GM12878 (cell line): ENCODE measurements at regions not wholly inside any gene's neighbourhood (a gene's known extent, or its start where the extent isn't known, plus 50 kb on each side); places are given as distances from the start of the nearest gene placed in this dataset.
A peak's percentile ranks its signal among the peaks of the same experiment; 100 is the strongest.

Experiments
- ATF7 ChIP-seq: fragments of 450-650 bp; IDR thresholded peaks from 2 replicates; pipeline ENCODE4 v1.6.1; 2016; ENCODE audit warnings: low read depth, mild to moderate bottlenecking
- CBX5 ChIP-seq: sonication (generic); IDR thresholded peaks from 2 replicates; pipeline ENCODE4 v1.6.1; 2016; ENCODE audit warnings: low read depth, moderate library complexity, mild to moderate bottlenecking, inconsistent platforms
- CEBPZ ChIP-seq: fragments of 150-350 bp; IDR thresholded peaks from 2 replicates; pipeline ENCODE4 v1.6.1; 2016; ENCODE audit warnings: low read depth, low read length
- CREB1 ChIP-seq: IDR thresholded peaks from 2 replicates; pipeline ENCODE4 v1.6.1; 2012; ENCODE audit warnings: low read depth, mild to moderate bottlenecking, inconsistent platforms
- CREM ChIP-seq: IDR thresholded peaks from 2 replicates; pipeline ENCODE4 v1.6.1; 2014; ENCODE audit warnings: antibody characterized with exemption, low read depth
- FOXK2 ChIP-seq: fragments of 450-650 bp; IDR thresholded peaks from 2 replicates; pipeline ENCODE4 v1.6.1; 2017; ENCODE audit warnings: mild to moderate bottlenecking, moderate library complexity
- IKZF2 ChIP-seq, 2 experiments: fragments of 450-650 bp; IDR thresholded peaks; 2 replicates each; pipeline ENCODE4 v1.6.1; 2017; ENCODE audit warnings: mild to moderate bottlenecking in 2 of 2, moderate library complexity in 2 of 2
- JUNB ChIP-seq: IDR thresholded peaks from 2 replicates; pipeline ENCODE4 v1.6.1; 2016; ENCODE audit warnings: antibody characterized with exemption, mild to moderate bottlenecking
- KAT2A ChIP-seq: conservative IDR thresholded peaks from 2 replicates; pipeline ENCODE4 v1.6.1; 2011; ENCODE audit warnings: low read depth, low read length; ENCODE audit not compliant: control insufficient read depth
- KDM1A ChIP-seq: fragments of 200-600 bp; sonication (generic); IDR thresholded peaks from 2 replicates; pipeline ENCODE4 v1.6.1; 2016; ENCODE audit warnings: borderline replicate concordance
- KLF5 ChIP-seq: fragments of 450-650 bp; IDR thresholded peaks from 2 replicates; pipeline ENCODE4 v1.6.1; 2014; ENCODE audit warnings: mild to moderate bottlenecking; ENCODE audit not compliant: partially characterized antibody
- MEF2B ChIP-seq: fragments of 450-650 bp; IDR thresholded peaks from 2 replicates; pipeline ENCODE4 v1.6.1; 2018; ENCODE audit warnings: mild to moderate bottlenecking, moderate library complexity; ENCODE audit not compliant: partially characterized antibody, poor library complexity, severe bottlenecking
- MXI1 ChIP-seq: fragments of 150-350 bp; IDR thresholded peaks from 2 replicates; pipeline ENCODE4 v1.6.1; 2011; ENCODE audit warnings: low read depth, mild to moderate bottlenecking, inconsistent platforms, low read length, improper control_type of control experiment
- NFIC ChIP-seq: IDR thresholded peaks from 2 replicates; pipeline ENCODE4 v1.6.1; 2012; ENCODE audit warnings: low read depth, mild to moderate bottlenecking, inconsistent platforms, low read length, moderate library complexity
- NFYA ChIP-seq: IDR thresholded peaks from 2 replicates; pipeline ENCODE4 v1.6.1; 2011; ENCODE audit warnings: low read depth, mild to moderate bottlenecking, low read length, improper control_type of control experiment, borderline replicate concordance
- POLR2AphosphoS5 ChIP-seq: IDR thresholded peaks from 2 replicates; pipeline ENCODE4 v1.6.1; 2011; ENCODE audit warnings: mild to moderate bottlenecking, low read length, inconsistent platforms
- PRDM15 ChIP-seq: fragments of 450-650 bp; formaldehyde crosslinking; IDR thresholded peaks from 2 replicates; pipeline ENCODE4 v1.4.0; 2020; ENCODE audit warnings: mild to moderate bottlenecking, moderate library complexity
- RCOR1 ChIP-seq: conservative IDR thresholded peaks from 2 replicates; pipeline ENCODE4 v1.6.1; 2012; ENCODE audit warnings: low read depth, low read length, improper control_type of control experiment
- SIX5 ChIP-seq: IDR thresholded peaks from 2 replicates; pipeline ENCODE4 v1.6.1; 2011; ENCODE audit warnings: mild to moderate bottlenecking, low read depth, low read length, moderate library complexity; ENCODE audit not compliant: severe bottlenecking
- SMAD5 ChIP-seq: IDR thresholded peaks from 2 replicates; pipeline ENCODE4 v1.6.1; 2016; ENCODE audit warnings: antibody characterized with exemption, low read depth
- STAT1 ChIP-seq: fragments of 450-650 bp; conservative IDR thresholded peaks from 2 replicates; pipeline ENCODE4 v1.6.1; 2014; ENCODE audit warnings: antibody characterized with exemption, mild to moderate bottlenecking
- USF2 ChIP-seq: IDR thresholded peaks from 2 replicates; pipeline ENCODE4 v1.6.1; 2011; ENCODE audit warnings: low read depth, low read length, improper control_type of control experiment, borderline replicate concordance
- WRNIP1 ChIP-seq: IDR thresholded peaks from 2 replicates; pipeline ENCODE4 v1.6.1; 2011; ENCODE audit warnings: low read depth, low read length, improper control_type of control experiment, borderline replicate concordance
- YBX1 ChIP-seq: fragments of 450-650 bp; IDR thresholded peaks from 2 replicates; pipeline ENCODE4 v1.6.1; 2016; ENCODE audit warnings: antibody characterized with exemption
- YY1 ChIP-seq: IDR thresholded peaks from 2 replicates; pipeline ENCODE4 v1.6.1; 2011; ENCODE audit warnings: low read depth, mild to moderate bottlenecking, low read length
- ZNF207 ChIP-seq: fragments of 450-650 bp; IDR thresholded peaks from 2 replicates; pipeline ENCODE4 v1.6.1; 2014; ENCODE audit warnings: antibody characterized with exemption, mild to moderate bottlenecking, borderline replicate concordance
- ZNF24 ChIP-seq: fragments of 450-650 bp; IDR thresholded peaks from 2 replicates; pipeline ENCODE4 v1.6.1; 2017; ENCODE audit warnings: antibody characterized with exemption, mild to moderate bottlenecking
- ZSCAN29 ChIP-seq: fragments of 450-650 bp; IDR thresholded peaks from 2 replicates; pipeline ENCODE4 v1.6.1; 2017; ENCODE audit warnings: mild to moderate bottlenecking, moderate library complexity

- TF ChIP-seq USF2 = no peak
- TF ChIP-seq CREM = peak; percentile 66
- no peak for TF ChIP-seq YY1
- TF ChIP-seq CEBPZ = no peak
- no peak for TF ChIP-seq FOXK2
- TF ChIP-seq KLF5 = no peak
- TF ChIP-seq NFYA = no peak
- TF ChIP-seq WRNIP1 = no peak
- peak; percentile 97 for TF ChIP-seq NFIC
- no peak for TF ChIP-seq POLR2AphosphoS5
- no peak for TF ChIP-seq KDM1A
- no peak for TF ChIP-seq SMAD5
- TF ChIP-seq CREB1 = no peak
- TF ChIP-seq CBX5 = 0 out of 2 replicates have a peak, but pooled peaks have one; percentile 26
- TF ChIP-seq PRDM15 = no peak
- TF ChIP-seq ZSCAN29 = no peak
- no peak for TF ChIP-seq RCOR1
- no peak for TF ChIP-seq SIX5
- no peak for TF ChIP-seq STAT1
- TF ChIP-seq ATF7 = peak; percentile 21; the same call in 1 of the 2 replicates
- TF ChIP-seq ZNF24 = no peak
- peak; percentile 57 for TF ChIP-seq MEF2B
- TF ChIP-seq MXI1 = no peak
- no peak for TF ChIP-seq YBX1
- peak; percentile 84 for TF ChIP-seq JUNB
- TF ChIP-seq IKZF2 (IDR thresholded peaks at IDR 0.05) = peak in 1 of 2 experiments; percentile 46; a peak in 1 of 4 replicates
- no peak for TF ChIP-seq KAT2A
- TF ChIP-seq ZNF207 = no peak
These were observed 108.4 kb downstream of the BRMS1L start (continued) for GRCh38 chr14:35934499-35934898.
